Nephron (organoid): ENCODE measurements at regions not wholly inside any gene's neighbourhood (a gene's known extent, or its start where the extent isn't known, plus 50 kb on each side); places are given as distances from the start of the nearest gene placed in this dataset.

Experiments
- H3K27ac Mint-ChIP-seq, 3 experiments: 2 replicates each; pipeline ENCODE4 v1.8.0; 2020; ENCODE audit warnings: mixed read lengths in 3 of 3, mild to moderate bottlenecking in 2 of 3, moderate library complexity in 1 of 3
- H3K27me3 Mint-ChIP-seq: 2 replicates; pipeline ENCODE4 v1.8.0; 2021; ENCODE audit warnings: low read depth, mild to moderate bottlenecking, moderate library complexity, mixed read lengths
- H3K36me3 Mint-ChIP-seq: 2 replicates; pipeline ENCODE4 v1.8.0; 2020; ENCODE audit warnings: low read depth, mixed read lengths
- H3K4me1 Mint-ChIP-seq: 2 replicates; pipeline ENCODE4 v1.8.0; 2020; ENCODE audit warnings: mixed read lengths
- H3K4me3 Mint-ChIP-seq, 3 experiments: 2 replicates each; pipeline ENCODE4 v1.8.0; 2020; ENCODE audit warnings: mild to moderate bottlenecking in 3 of 3, mixed read lengths in 3 of 3, moderate library complexity in 2 of 3
- H3K9me3 Mint-ChIP-seq: 2 replicates; pipeline ENCODE4 v1.8.0; 2020; ENCODE audit warnings: mixed read lengths
- CTCF ChIP-seq, 3 experiments: fragments of 200-600 bp; sonication (generic); IDR thresholded peaks; one replicate each; pipeline ENCODE4 v1.5.0; 2021; ENCODE audit warnings: antibody characterized with exemption in 3 of 3; ENCODE audit not compliant: unreplicated experiment in 3 of 3

- H3K27ac Mint-ChIP-seq: peak overlapping the region; percentile 48 to 89 (median 74)
- no peak for TF ChIP-seq CTCF (IDR thresholded peaks at IDR 0.05; ENCODE audit: unreplicated experiment in 3 of 3)
- H3K4me3 Mint-ChIP-seq: no peak overlapping the region
- H3K27me3 Mint-ChIP-seq: no peaks in the 10 kb centered on the region
- H3K9me3 Mint-ChIP-seq: no peaks in the 10 kb centered on the region
- H3K4me1 Mint-ChIP-seq: peaks cover 36% of the 10 kb centered on the region
- no peaks in the 10 kb centered on the region for H3K36me3 Mint-ChIP-seq
These were observed 286.2 kb upstream of the UBE2E2 start for GRCh38 chr3:22916933-22917332.

- Mint-ChIP-seq H3K9me3 (no peaks in the 10 kb centered on the region), H3K27ac (no peak overlapping the region), H3K4me3 (no peak overlapping the region), H3K4me1 (peaks cover 28% of the 10 kb centered on the region), H3K36me3 (no peaks in the 10 kb centered on the region), H3K27me3 (no peaks in the 10 kb centered on the region)
- TF ChIP-seq CTCF (IDR thresholded peaks at IDR 0.05; ENCODE audit: unreplicated experiment in 3 of 3): no peak
These were observed 283.1 kb upstream of the UBE2E2 start for GRCh38 chr3:22920006-22920405.

DNA sequence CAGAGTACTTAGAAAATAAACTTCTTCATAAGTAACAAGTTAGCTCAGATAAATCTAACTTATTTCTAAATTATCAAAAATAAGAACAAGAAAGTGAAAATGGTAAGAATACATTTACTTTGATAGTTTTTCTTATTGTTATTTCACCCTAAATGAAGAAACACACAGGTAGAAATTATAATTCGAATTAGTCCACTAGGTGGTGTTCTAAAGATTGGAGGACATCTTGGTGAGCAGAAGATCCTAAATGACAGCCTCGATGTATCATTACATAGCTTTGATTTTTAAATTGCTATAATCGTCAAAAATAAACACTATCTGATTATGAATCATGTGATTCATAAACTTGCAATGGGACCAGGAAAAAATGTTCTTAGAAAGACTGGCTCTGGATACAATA, 280.8 kb upstream of the UBE2E2 start:
- Mint-ChIP-seq H3K4me3 (no peak overlapping the region), H3K4me1 (peaks cover 10% of the 10 kb centered on the region), H3K27me3 (no peaks in the 10 kb centered on the region), H3K36me3 (no peaks in the 10 kb centered on the region), H3K9me3 (no peaks in the 10 kb centered on the region), H3K27ac (no peak overlapping the region)
- peak; percentile 26 to 41 (median 41) for TF ChIP-seq CTCF (IDR thresholded peaks at IDR 0.05; ENCODE audit: unreplicated experiment in 3 of 3)

DNA sequence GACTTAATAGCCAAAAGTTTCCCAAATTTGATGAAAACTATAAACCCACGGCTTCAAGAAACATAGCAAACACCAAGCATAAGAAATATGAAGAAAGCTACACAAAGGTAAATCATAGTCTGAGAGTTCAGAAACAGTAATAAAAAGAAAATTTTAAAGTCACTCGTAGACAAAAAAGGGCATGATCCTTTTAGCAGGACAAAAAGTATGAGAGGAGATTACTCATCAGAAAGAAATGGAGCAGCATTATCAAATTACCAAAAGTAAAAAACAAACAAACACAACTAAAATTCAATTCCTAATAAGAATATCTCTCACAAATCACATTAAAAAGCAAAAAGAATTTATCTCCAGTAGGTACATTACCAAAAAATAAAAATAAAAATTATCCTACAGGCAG, 279.4 kb upstream of the UBE2E2 start:
- Mint-ChIP-seq H3K27ac (no peak overlapping the region), H3K36me3 (no peaks in the 10 kb centered on the region), H3K4me3 (no peak overlapping the region), H3K4me1 (peaks cover 16% of the 10 kb centered on the region), H3K9me3 (no peaks in the 10 kb centered on the region), H3K27me3 (no peaks in the 10 kb centered on the region)
- no peak for TF ChIP-seq CTCF (IDR thresholded peaks at IDR 0.05; ENCODE audit: unreplicated experiment in 3 of 3)

DNA sequence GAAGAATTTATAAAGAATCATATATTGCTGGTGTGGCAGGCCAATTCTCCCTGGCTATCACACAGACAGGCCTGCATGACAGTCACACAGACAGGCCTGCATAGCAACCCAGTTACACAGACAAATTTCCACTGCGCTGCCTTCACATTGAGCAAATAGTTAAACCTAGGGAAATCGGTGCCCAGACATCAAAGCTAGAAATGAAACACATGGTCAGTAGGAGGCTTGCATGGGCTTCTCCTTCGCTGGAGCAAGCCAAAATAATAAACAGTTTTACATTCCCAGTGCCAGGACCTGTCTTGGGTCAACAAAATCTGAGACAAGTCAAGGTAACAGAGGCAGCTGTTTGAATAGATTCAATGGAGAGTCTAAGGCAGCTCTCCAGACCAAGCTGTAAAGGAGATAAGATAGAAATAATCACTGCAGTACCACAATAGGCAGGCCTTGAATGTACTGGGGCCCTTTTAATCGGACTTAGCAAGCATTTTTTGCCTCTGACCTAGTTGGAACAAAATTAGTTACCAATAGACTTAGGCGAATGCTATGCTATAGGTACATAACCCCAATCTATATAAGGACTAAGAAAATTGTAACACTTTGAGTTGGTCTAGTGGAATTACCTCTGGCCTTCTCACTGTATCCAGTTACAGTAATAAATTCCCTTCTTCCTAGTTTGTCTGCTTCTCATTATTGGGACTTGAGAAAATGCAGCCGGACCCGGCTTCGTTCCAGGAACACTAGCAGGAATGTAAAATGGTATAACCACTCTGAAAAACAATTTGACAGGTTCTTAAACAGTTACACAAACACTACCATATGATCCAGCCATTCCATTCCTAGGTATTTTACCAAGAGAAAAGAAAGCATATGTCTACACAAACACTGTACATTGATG, 274.7 kb upstream of the UBE2E2 start:
- TF ChIP-seq CTCF (IDR thresholded peaks at IDR 0.05; ENCODE audit: unreplicated experiment in 3 of 3): no peak
- H3K4me3 Mint-ChIP-seq: no peak overlapping the region
- H3K36me3 Mint-ChIP-seq: no peaks in the 10 kb centered on the region
- peak overlapping the region; percentile 79 to 92 (median 87) for H3K27ac Mint-ChIP-seq
- no peaks in the 10 kb centered on the region for H3K27me3 Mint-ChIP-seq
- peaks cover 19% of the 10 kb centered on the region for H3K4me1 Mint-ChIP-seq
- H3K9me3 Mint-ChIP-seq: peaks cover 8% of the 10 kb centered on the region
